ENCODE measurements at regions not wholly inside any gene's neighbourhood (a gene's known extent, or its start where the extent isn't known, plus 50 kb on each side); places are given as distances from the start of the nearest gene placed in this dataset.
A peak's percentile ranks its signal among the peaks of the same experiment; 100 is the strongest.

GRCh38 chr4:26263165-26263564 lies 57.6 kb upstream of the RBPJ start:
- Histone ChIP-seq H3K4me1 (no peaks in the 10 kb centered on the region), H3K27ac (no peak overlapping the region), H3K27me3 (ENCODE audit: low read depth) (no peaks in the 10 kb centered on the region), H3K4me3 (no peak overlapping the region), H3K9me3 (no peaks in the 10 kb centered on the region), H3K36me3 (no peaks in the 10 kb centered on the region)
- DNase-seq: no peak
- no peak for ATAC-seq
- intact Hi-C loops (cut with DNase I): no loop called here
- TF ChIP-seq, protein P1, sequence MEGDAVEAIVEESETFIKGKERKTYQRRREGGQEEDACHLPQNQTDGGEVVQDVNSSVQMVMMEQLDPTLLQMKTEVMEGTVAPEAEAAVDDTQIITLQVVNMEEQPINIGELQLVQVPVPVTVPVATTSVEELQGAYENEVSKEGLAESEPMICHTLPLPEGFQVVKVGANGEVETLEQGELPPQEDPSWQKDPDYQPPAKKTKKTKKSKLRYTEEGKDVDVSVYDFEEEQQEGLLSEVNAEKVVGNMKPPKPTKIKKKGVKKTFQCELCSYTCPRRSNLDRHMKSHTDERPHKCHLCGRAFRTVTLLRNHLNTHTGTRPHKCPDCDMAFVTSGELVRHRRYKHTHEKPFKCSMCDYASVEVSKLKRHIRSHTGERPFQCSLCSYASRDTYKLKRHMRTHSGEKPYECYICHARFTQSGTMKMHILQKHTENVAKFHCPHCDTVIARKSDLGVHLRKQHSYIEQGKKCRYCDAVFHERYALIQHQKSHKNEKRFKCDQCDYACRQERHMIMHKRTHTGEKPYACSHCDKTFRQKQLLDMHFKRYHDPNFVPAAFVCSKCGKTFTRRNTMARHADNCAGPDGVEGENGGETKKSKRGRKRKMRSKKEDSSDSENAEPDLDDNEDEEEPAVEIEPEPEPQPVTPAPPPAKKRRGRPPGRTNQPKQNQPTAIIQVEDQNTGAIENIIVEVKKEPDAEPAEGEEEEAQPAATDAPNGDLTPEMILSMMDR (IDR thresholded peaks at IDR 0.05): no peak

DNA sequence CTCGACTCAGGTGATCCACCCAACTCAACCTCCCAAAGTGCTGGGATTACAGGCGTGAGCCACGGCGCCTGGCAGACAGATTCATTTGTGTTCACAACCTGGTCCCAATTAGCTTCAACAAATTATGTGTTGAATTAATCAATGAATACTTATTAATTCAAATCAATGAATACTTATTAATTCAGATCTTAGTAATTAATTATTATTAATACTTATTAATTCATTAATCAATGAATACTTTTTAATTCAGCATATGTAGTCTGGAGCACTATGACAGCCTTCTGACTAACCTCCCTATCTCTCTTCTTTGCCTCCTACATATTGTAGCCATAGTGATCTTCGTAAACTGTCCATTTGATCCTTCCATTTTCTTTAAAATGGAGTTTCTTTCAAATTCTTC lies 56.7 kb upstream of the RBPJ start:
- intact Hi-C loops (cut with DNase I): no loop called here
- Histone ChIP-seq H3K9me3 (no peaks in the 10 kb centered on the region), H3K36me3 (no peaks in the 10 kb centered on the region), H3K27ac (no peak overlapping the region), H3K27me3 (ENCODE audit: low read depth) (no peaks in the 10 kb centered on the region), H3K4me1 (no peaks in the 10 kb centered on the region), H3K4me3 (no peak overlapping the region)
- TF ChIP-seq, protein P1 (IDR thresholded peaks at IDR 0.05): no peak
- ATAC-seq (no peak), DNase-seq (no peak)

- Histone ChIP-seq H3K27ac (no peak overlapping the region), H3K9me3 (no peaks in the 10 kb centered on the region), H3K4me3 (no peak overlapping the region), H3K27me3 (ENCODE audit: low read depth) (no peaks in the 10 kb centered on the region), H3K4me1 (no peaks in the 10 kb centered on the region), H3K36me3 (no peaks in the 10 kb centered on the region)
- ATAC-seq (peak; percentile 43 to 60), DNase-seq (no peak)
- intact Hi-C loops (cut with DNase I): no loop called here
- TF ChIP-seq, protein P1 (IDR thresholded peaks at IDR 0.05): no peak
Observed at GRCh38 chr4:26267087-26267486, 53.7 kb upstream of the RBPJ start.

DNA sequence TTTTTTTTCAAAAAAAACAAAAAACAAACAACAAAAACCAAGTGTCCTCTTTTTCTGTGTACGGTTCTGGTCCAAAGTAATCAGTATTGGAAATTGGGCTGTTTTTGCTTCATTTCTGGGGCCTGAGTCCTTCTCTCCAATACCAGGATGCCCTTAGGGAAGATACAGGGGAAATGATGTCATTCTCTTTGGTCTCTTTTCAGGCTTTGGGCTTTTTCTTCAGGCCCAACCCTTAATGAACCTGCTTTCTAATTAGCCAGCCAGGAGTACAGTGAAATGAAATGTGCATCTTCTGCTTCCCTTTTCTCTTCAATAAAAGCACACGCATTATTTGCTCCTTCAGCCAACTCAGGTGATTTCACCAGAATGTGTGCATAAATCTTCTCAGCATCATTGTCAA lies 52.6 kb upstream of the RBPJ start:
- Histone ChIP-seq H3K36me3 (no peaks in the 10 kb centered on the region), H3K4me3 (no peak overlapping the region), H3K9me3 (no peaks in the 10 kb centered on the region), H3K27me3 (ENCODE audit: low read depth) (no peaks in the 10 kb centered on the region), H3K27ac (no peak overlapping the region), H3K4me1 (peaks cover 5% of the 10 kb centered on the region)
- DNase-seq: no peak
- TF ChIP-seq, protein P1 (IDR thresholded peaks at IDR 0.05): no peak
- no peak for ATAC-seq
- intact Hi-C loops (cut with DNase I): no loop called here

DNA sequence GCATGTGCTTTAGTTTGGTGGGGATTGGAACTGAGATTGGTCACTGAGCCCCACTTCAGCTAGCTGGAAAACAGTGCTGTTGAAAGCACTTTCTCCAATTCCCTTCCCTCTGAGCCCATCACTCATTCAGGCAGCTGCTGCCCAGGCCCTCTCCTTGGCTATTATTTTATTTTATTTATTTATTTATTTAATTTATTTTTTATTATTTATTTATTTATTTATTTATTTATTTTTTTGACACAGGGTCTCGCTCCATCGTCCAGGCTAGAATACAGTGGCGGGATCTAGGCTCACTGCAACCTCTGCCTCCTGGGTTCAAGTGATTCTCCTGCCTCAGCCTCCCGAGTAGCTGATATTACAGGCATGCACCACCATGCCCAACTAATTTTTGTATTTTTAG lies 51.8 kb upstream of the RBPJ start:
- TF ChIP-seq, protein P1 (IDR thresholded peaks at IDR 0.05): no peak
- DNase-seq: no peak
- no peak for ATAC-seq

More for the DNA sequence above, 51.8 kb upstream of the RBPJ start:
- Histone ChIP-seq H3K9me3 (no peaks in the 10 kb centered on the region), H3K36me3 (no peaks in the 10 kb centered on the region), H3K4me3 (no peak overlapping the region), H3K27me3 (ENCODE audit: low read depth) (no peaks in the 10 kb centered on the region), H3K27ac (no peak overlapping the region), H3K4me1 (peaks cover 10% of the 10 kb centered on the region)
- intact Hi-C loops (cut with DNase I): no loop called here

All from lower lobe of right lung (tissue), 2 donors.